Middle frontal gyrus (tissue), 1 donor: ENCODE measurements at regions not wholly inside any gene's neighbourhood (a gene's known extent, or its start where the extent isn't known, plus 50 kb on each side); places are given as distances from the start of the nearest gene placed in this dataset.
"Not testable (repeated sequence)": the region's sequence is repeated elsewhere in the genome, so short reads cannot be mapped to it uniquely, and the experiment has no call there.

Experiments used
- DNase-seq: peaks from one replicate; pipeline ENCODE4 v3.0.0-alpha.2; 2015; ENCODE audit warnings: low spot score; ENCODE audit errors: extremely low spot score

GRCh38 chr11:16536513-16536912 is 180.2 kb upstream of the SOX6 start:
- DNase-seq: no peak

GRCh38 chr11:16528639-16529038 is 172.3 kb upstream of the SOX6 start:
- no peak for DNase-seq

- DNase-seq: no peak
Measured at GRCh38 chr11:16527525-16528246, 171.3 kb upstream of the SOX6 start.

GRCh38 chr11:16526947-16527346 is 170.6 kb upstream of the SOX6 start:
- no peak for DNase-seq

GRCh38 chr11:16520713-16521112 is 164.4 kb upstream of the SOX6 start:
- DNase-seq: not testable (repeated sequence)

- DNase-seq: no peak
Measured at GRCh38 chr11:16512899-16513241, 156.5 kb upstream of the SOX6 start.

- DNase-seq: no peak
Measured at GRCh38 chr11:16512198-16512898, 156.0 kb upstream of the SOX6 start.

GRCh38 chr11:16511116-16512114 is 155.1 kb upstream of the SOX6 start:
- no peak for DNase-seq

- no peak for DNase-seq
Measured at GRCh38 chr11:16505481-16505880, 149.1 kb upstream of the SOX6 start.

GRCh38 chr11:16503891-16504290 is 147.5 kb upstream of the SOX6 start:
- not testable (repeated sequence) for DNase-seq

- no peak for DNase-seq
Measured at GRCh38 chr11:16494918-16495691, 138.8 kb upstream of the SOX6 start.

- DNase-seq: no peak
Measured at GRCh38 chr11:16484434-16484833, 128.1 kb upstream of the SOX6 start.

GRCh38 chr11:16474659-16475058 is 118.3 kb upstream of the SOX6 start:
- no peak for DNase-seq

- DNase-seq: no peak
Measured at GRCh38 chr11:16469968-16470367, 113.6 kb upstream of the SOX6 start.

- no peak for DNase-seq
Measured at GRCh38 chr11:16468735-16469453, 112.5 kb upstream of the SOX6 start.

- no peak for DNase-seq
Measured at GRCh38 chr11:16460508-16460907, 104.2 kb upstream of the SOX6 start.

- DNase-seq: no peak
Measured at GRCh38 chr11:16456366-16456765, 100.0 kb upstream of the SOX6 start.

- no peak for DNase-seq
Measured at GRCh38 chr11:16454289-16454863, 98.0 kb upstream of the SOX6 start.

GRCh38 chr11:16448123-16448717 is 91.9 kb upstream of the SOX6 start:
- DNase-seq: no peak

- no peak for DNase-seq
Measured at GRCh38 chr11:16441461-16441860, 85.1 kb upstream of the SOX6 start.
